OCI-LY7 (cell line): ENCODE measurements at regions not wholly inside any gene's neighbourhood (a gene's known extent, or its start where the extent isn't known, plus 50 kb on each side); places are given as distances from the start of the nearest gene placed in this dataset.

Experiments
- BruUV-seq: library from RNA; stranded (reverse); fragments of 400-500 nt; replicated peaks from 2 replicates; lab custom pipeline; 2021; lab: Mats Ljungman, UMichigan
- CTCF ChIA-PET: fragments of 300-600 bp; sonication (Branson Sonifier 250); formaldehyde crosslinking; loops from one replicate; lab custom pipeline; 2022; ENCODE audit warnings: antibody characterized with exemption; ENCODE audit not compliant: unreplicated experiment; lab: Charles Lee
- POLR2A ChIA-PET: fragments of 300-600 bp; sonication (Branson Sonifier 250); formaldehyde crosslinking; loops from one replicate; lab custom pipeline; 2022; ENCODE audit warnings: antibody characterized with exemption; lab: Charles Lee
- DNase-seq: peaks from one replicate; pipeline ENCODE4 v3.0.0-alpha.2; 2015; ENCODE audit warnings: low spot score
- H2AFZ ChIP-seq: fragments of 200-600 bp; sonication (generic), shearing (Covaris generic); 2 replicates; pipeline ENCODE4 v1.6.1; 2014; ENCODE audit warnings: mild to moderate bottlenecking, antibody characterized with exemption, low read length, moderate library complexity
- H3K27ac ChIP-seq: fragments of 200-600 bp; sonication (generic); 2 replicates; pipeline ENCODE4 v1.5.1; 2014; ENCODE audit warnings: mixed run types, low read depth, mild to moderate bottlenecking, moderate library complexity, low read length, inconsistent platforms; ENCODE audit not compliant: poor library complexity, severe bottlenecking
- H3K36me3 ChIP-seq: fragments of 200-600 bp; sonication (generic); 2 replicates; pipeline ENCODE4 v1.6.1; 2014; ENCODE audit warnings: mild to moderate bottlenecking, antibody characterized with exemption, low read length, moderate library complexity, mixed read lengths; ENCODE audit not compliant: insufficient read depth
- H3K4me1 ChIP-seq: fragments of 200-600 bp; sonication (generic); 2 replicates; pipeline ENCODE4 v1.5.1; 2014; ENCODE audit warnings: mild to moderate bottlenecking, low read length; ENCODE audit not compliant: insufficient read depth, poor library complexity, severe bottlenecking
- H3K4me2 ChIP-seq: fragments of 200-600 bp; sonication (generic); 2 replicates; pipeline ENCODE4 v1.6.1; 2014; ENCODE audit warnings: mild to moderate bottlenecking, low read length
- H3K4me3 ChIP-seq: fragments of 200-600 bp; sonication (generic); 2 replicates; pipeline ENCODE4 v1.5.1; 2014; ENCODE audit warnings: mild to moderate bottlenecking, low read depth, low read length; ENCODE audit not compliant: poor library complexity, severe bottlenecking
- H3K79me2 ChIP-seq: fragments of 200-600 bp; sonication (generic); 2 replicates; pipeline ENCODE4 v1.6.1; 2016; ENCODE audit warnings: low read depth, mild to moderate bottlenecking, low read length, moderate library complexity, mixed read lengths; ENCODE audit not compliant: insufficient read depth
- H3K9me2 ChIP-seq: fragments of 200-600 bp; sonication (generic); 2 replicates; pipeline ENCODE4 v1.6.1; 2016; ENCODE audit warnings: mild to moderate bottlenecking, low read length, mixed read lengths; ENCODE audit not compliant: insufficient read depth
- H3K9me3 ChIP-seq: fragments of 200-600 bp; sonication (generic); 2 replicates; pipeline ENCODE4 v1.6.1; 2014; ENCODE audit warnings: mild to moderate bottlenecking, mixed run types, low read length, mixed read lengths
- H4K20me1 ChIP-seq: fragments of 200-600 bp; sonication (generic); 2 replicates; pipeline ENCODE4 v1.6.1; 2014; ENCODE audit warnings: mild to moderate bottlenecking, antibody characterized with exemption, low read length, moderate library complexity, mixed read lengths; ENCODE audit not compliant: insufficient read depth
- EZH2phosphoT487 ChIP-seq: fragments of 200-600 bp; sonication (generic); IDR thresholded peaks from 2 replicates; pipeline ENCODE4 v1.6.1; 2018; ENCODE audit warnings: low read depth, borderline replicate concordance, mild to moderate bottlenecking, mixed run types, antibody characterized with exemption, low read length, moderate library complexity, mixed read lengths
- intact Hi-C: fragments of 100-400 bp; cut with micrococcal nuclease; formaldehyde crosslinking; loops from one replicate; pipeline ENCODE4 v1.10.0; 2022; ENCODE audit not compliant: unreplicated experiment
- TF ChIP-seq, protein P1 (sequence below): fragments of 200-600 bp; sonication (generic); conservative IDR thresholded peaks from 2 replicates; pipeline ENCODE4 v1.5.1; 2014; ENCODE audit warnings: mild to moderate bottlenecking, antibody characterized with exemption, low read length, moderate library complexity, mixed read lengths

DNA sequence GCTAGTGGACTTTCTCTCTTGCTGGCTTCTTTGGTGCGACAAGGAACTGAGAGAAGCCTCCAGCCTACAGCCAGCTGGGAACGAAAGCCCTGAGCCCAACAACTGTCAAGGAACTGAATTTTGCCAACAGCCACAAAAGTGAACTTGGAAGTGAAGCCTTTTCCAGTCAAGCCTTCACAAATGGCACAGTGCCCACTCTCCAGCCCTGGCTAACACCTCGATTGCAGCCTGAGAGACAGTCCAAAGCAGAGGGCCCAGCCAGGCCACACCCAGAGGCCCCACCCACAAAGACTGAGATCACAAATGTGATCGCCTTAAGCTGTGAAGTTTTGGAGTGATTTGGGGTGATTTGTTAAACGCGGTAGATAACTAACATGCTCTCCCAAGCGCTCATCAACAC lies 244.6 kb upstream of the SDK2 start:
- H3K9me3 ChIP-seq, result no peaks in the 10 kb centered on the region
- DNase-seq, result no peak
- no peaks in the 10 kb centered on the region for H3K4me1 ChIP-seq
- H3K36me3 ChIP-seq, result no peaks in the 10 kb centered on the region
- no peak overlapping the region for H2AFZ ChIP-seq
- CTCF ChIA-PET, result no interaction called here
- TF ChIP-seq, protein P1, sequence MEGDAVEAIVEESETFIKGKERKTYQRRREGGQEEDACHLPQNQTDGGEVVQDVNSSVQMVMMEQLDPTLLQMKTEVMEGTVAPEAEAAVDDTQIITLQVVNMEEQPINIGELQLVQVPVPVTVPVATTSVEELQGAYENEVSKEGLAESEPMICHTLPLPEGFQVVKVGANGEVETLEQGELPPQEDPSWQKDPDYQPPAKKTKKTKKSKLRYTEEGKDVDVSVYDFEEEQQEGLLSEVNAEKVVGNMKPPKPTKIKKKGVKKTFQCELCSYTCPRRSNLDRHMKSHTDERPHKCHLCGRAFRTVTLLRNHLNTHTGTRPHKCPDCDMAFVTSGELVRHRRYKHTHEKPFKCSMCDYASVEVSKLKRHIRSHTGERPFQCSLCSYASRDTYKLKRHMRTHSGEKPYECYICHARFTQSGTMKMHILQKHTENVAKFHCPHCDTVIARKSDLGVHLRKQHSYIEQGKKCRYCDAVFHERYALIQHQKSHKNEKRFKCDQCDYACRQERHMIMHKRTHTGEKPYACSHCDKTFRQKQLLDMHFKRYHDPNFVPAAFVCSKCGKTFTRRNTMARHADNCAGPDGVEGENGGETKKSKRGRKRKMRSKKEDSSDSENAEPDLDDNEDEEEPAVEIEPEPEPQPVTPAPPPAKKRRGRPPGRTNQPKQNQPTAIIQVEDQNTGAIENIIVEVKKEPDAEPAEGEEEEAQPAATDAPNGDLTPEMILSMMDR, result no peak
- no peak for TF ChIP-seq EZH2phosphoT487
- no peak overlapping the region for H3K4me2 ChIP-seq
- intact Hi-C loops, result no loop called here
- BruUV-seq, result no TSS peak
- H4K20me1 ChIP-seq, result no peaks in the 10 kb centered on the region
- no peak overlapping the region for H3K27ac ChIP-seq
- POLR2A ChIA-PET, result no interaction called here
- H3K4me3 ChIP-seq, result no peak overlapping the region
- H3K79me2 ChIP-seq, result no peaks in the 10 kb centered on the region
- H3K9me2 ChIP-seq, result no peaks in the 10 kb centered on the region

DNA sequence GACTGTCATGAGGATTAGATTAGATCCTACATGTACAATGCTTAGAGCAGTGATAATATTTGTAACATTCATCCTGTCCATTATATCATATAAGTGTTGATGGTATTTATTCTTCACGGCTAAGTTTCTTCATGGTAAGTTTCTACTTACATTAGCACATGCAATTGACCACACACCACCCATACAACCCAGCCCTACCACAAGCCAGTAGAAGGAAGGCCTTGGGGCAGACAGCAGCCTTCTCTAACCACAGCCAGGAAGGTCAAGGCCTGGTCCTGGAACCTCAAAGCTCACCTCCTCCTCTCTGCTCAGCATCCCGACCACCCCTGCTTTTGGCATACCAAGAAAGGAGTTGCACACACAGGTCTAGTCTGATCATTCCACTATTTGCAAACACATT lies 245.2 kb upstream of the SDK2 start:
- H3K4me1 ChIP-seq, result no peaks in the 10 kb centered on the region
- H3K27ac ChIP-seq, result no peak overlapping the region
- no peak overlapping the region for H2AFZ ChIP-seq
- CTCF ChIA-PET, result no interaction called here
- TF ChIP-seq EZH2phosphoT487, result no peak
- TF ChIP-seq, protein P1, result no peak
- no peak overlapping the region for H3K4me3 ChIP-seq
- no peak overlapping the region for H3K4me2 ChIP-seq
- no peaks in the 10 kb centered on the region for H3K36me3 ChIP-seq
- H4K20me1 ChIP-seq, result no peaks in the 10 kb centered on the region
- no peaks in the 10 kb centered on the region for H3K79me2 ChIP-seq
- POLR2A ChIA-PET, result interaction anchor here (0.6 kb wide), 1 partner anchor 1082 kb away, joined by 3 read pairs; no protein-coding TSS in a partner anchor
- H3K9me2 ChIP-seq, result no peaks in the 10 kb centered on the region
- intact Hi-C loops, result no loop called here
- DNase-seq, result no peak
- BruUV-seq, result no TSS peak
- H3K9me3 ChIP-seq, result no peaks in the 10 kb centered on the region

DNA sequence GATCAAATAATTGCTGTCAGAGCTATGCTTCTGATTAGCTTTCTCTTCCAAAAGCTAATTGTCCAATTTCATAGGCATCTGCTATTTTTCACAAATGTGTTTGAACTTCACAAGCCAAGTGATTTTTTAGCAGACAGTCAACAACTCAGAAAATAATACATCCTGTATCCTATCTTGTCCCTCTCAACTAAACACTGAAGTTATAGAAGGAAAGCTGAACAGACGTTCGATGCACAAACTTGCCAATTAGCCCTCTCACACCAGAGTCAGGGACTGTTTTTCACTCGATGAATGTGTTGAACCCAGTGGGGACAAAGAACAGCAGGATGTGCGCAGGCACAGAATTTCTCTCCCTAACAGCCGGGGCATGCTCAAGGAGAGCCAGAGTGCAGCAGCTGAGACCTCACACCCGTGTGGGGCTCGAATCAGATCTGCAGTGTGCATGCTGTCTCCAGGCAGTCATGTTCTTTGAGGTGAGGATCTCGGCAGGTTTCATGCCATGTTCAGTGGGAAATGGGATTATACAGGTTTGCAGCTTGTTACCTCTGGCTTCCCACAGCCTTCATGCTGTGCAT lies 246.7 kb upstream of the SDK2 start:
- H3K9me2 ChIP-seq, result no peaks in the 10 kb centered on the region
- no peak overlapping the region for H3K4me2 ChIP-seq
- intact Hi-C loops, result no loop called here
- BruUV-seq, result no TSS peak
- H3K4me3 ChIP-seq, result no peak overlapping the region
- no peaks in the 10 kb centered on the region for H3K79me2 ChIP-seq
- H3K27ac ChIP-seq, result no peak overlapping the region
- H3K36me3 ChIP-seq, result no peaks in the 10 kb centered on the region
- TF ChIP-seq, protein P1, result no peak
- TF ChIP-seq EZH2phosphoT487, result no peak
- DNase-seq, result no peak
- CTCF ChIA-PET, result interaction anchor here (0.6 kb wide), 1 partner anchor 151 kb away, joined by 3 read pairs; no protein-coding TSS in a partner anchor
- H3K4me1 ChIP-seq, result no peaks in the 10 kb centered on the region
- no peak overlapping the region for H2AFZ ChIP-seq
- H4K20me1 ChIP-seq, result no peaks in the 10 kb centered on the region
- POLR2A ChIA-PET, result no interaction called here
- no peaks in the 10 kb centered on the region for H3K9me3 ChIP-seq
